HCT116 (cell line): ENCODE measurements at regions not wholly inside any gene's neighbourhood (a gene's known extent, or its start where the extent isn't known, plus 50 kb on each side); places are given as distances from the start of the nearest gene placed in this dataset.

ENCODE experiments used
- ATAC-seq: fragments of 200-7000 bp; cut with Tn5 transposase; 2 replicates; pipeline ENCODE4 v1.9.1; 2020; ENCODE audit warnings: mild to moderate bottlenecking, moderate library complexity
- BruUV-seq: library from RNA; stranded (reverse); fragments of 400-500 nt; replicated peaks from 2 replicates; lab custom pipeline; 2021; lab: Mats Ljungman, UMichigan
- CTCF ChIA-PET: fragments of 300-600 bp; sonication (Branson Sonifier 250); formaldehyde crosslinking; loops from one replicate; lab custom pipeline; 2021; ENCODE audit warnings: antibody characterized with exemption; lab: Charles Lee
- POLR2A ChIA-PET: fragments of 300-600, 350-600 bp; sonication (Branson Sonifier 250); formaldehyde crosslinking; loops from one replicate; lab custom pipeline; 2021; ENCODE audit warnings: antibody characterized with exemption; lab: Charles Lee
- RAD21 ChIA-PET, 2 experiments: fragments of 300-600 bp; sonication (Branson Sonifier 250); formaldehyde crosslinking; loops; one replicate each; lab custom pipeline; 2023; ENCODE audit warnings: low total read pairs in 2 of 2; ENCODE audit not compliant: uncharacterized antibody in 2 of 2, unreplicated experiment in 2 of 2, low non-redundant PET in 1 of 2; lab: Charles Lee
- DNase-seq: peaks from one replicate; pipeline ENCODE4 v3.0.0-alpha.2; 2010; ENCODE audit warnings: low read depth, low spot score
- H2AFZ ChIP-seq: fragments of 200-600 bp; shearing (Covaris generic), sonication (generic); 2 replicates; pipeline ENCODE4 v1.6.1; 2017; ENCODE audit warnings: low read depth, mixed run types, mixed read lengths, antibody characterized with exemption, low read length; ENCODE audit not compliant: poor library complexity, severe bottlenecking
- H3K27ac ChIP-seq: 2 replicates; pipeline ENCODE4 v1.5.1; 2012; ENCODE audit warnings: low read depth, low read length
- H3K27me3 ChIP-seq: fragments of 200-600 bp; sonication (generic); 2 replicates; pipeline ENCODE4 v1.6.1; 2016; ENCODE audit warnings: mixed run types, low read length, mixed read lengths; ENCODE audit not compliant: insufficient read depth
- H3K36me3 ChIP-seq, 2 experiments: fragments of 200-500 bp in 1 of 2; fragments of 200-600 bp in 1 of 2; sonication (Bioruptor generic) in 1 of 2; sonication (generic) in 1 of 2; 2 replicates each; pipeline versions ENCODE4 v1.5.1 to v1.6.1; 2014 to 2016; ENCODE audit warnings: low read length in 2 of 2, inconsistent platforms in 1 of 2, mixed read lengths in 1 of 2, mixed run types in 1 of 2; ENCODE audit not compliant: insufficient read depth in 2 of 2, control insufficient read depth in 1 of 2
- H3K4me1 ChIP-seq, 2 experiments: fragments of 200-600 bp in 1 of 2; sonication (generic) in 1 of 2; 2 replicates each; pipeline versions ENCODE4 v1.5.1 to v1.6.1; 2012 to 2017; ENCODE audit warnings: low read length in 2 of 2, inconsistent platforms in 1 of 2, mild to moderate bottlenecking in 1 of 2, mixed read lengths in 1 of 2, mixed run types in 1 of 2, moderate library complexity in 1 of 2; ENCODE audit not compliant: insufficient read depth in 2 of 2, control insufficient read depth in 1 of 2
- H3K4me2 ChIP-seq: fragments of 200-600 bp; sonication (generic); 2 replicates; pipeline ENCODE4 v1.6.1; 2017; ENCODE audit warnings: mixed run types, low read length, mixed read lengths
- H3K4me3 ChIP-seq, 2 experiments: fragments of 200-600 bp in 1 of 2; sonication (generic) in 1 of 2; replicated peaks in 1 of 2; 2 replicates each; pipeline ENCODE4 v1.5.1; 2011 to 2016; ENCODE audit warnings: low read length in 2 of 2, control low read depth in 1 of 2, low read depth in 1 of 2, mild to moderate bottlenecking in 1 of 2, mixed read lengths in 1 of 2, mixed run types in 1 of 2
- H3K79me2 ChIP-seq: fragments of 200-600 bp; sonication (generic); 2 replicates; pipeline ENCODE4 v1.6.1; 2017; ENCODE audit warnings: mild to moderate bottlenecking, mixed run types, low read length, moderate library complexity, mixed read lengths; ENCODE audit not compliant: insufficient read depth
- H3K9ac ChIP-seq: fragments of 200-600 bp; sonication (generic); 2 replicates; pipeline ENCODE4 v1.6.1; 2016; ENCODE audit warnings: low read length, mixed read lengths
- H3K9me2 ChIP-seq: fragments of 200-600 bp; sonication (generic), shearing (Covaris generic); 2 replicates; pipeline ENCODE4 v1.6.1; 2017; ENCODE audit warnings: mixed run types, mild to moderate bottlenecking, moderate library complexity; ENCODE audit not compliant: insufficient read depth
- H3K9me3 ChIP-seq, 2 experiments: fragments of 200-500 bp in 1 of 2; fragments of 200-600 bp in 1 of 2; sonication (Bioruptor generic) in 1 of 2; sonication (generic) in 1 of 2; 2 replicates each; pipeline ENCODE4 v1.6.1; 2014 to 2017; ENCODE audit warnings: low read length in 2 of 2, mixed read lengths in 2 of 2, inconsistent platforms in 1 of 2, low read depth in 1 of 2, mild to moderate bottlenecking in 1 of 2, mixed run types in 1 of 2, moderate library complexity in 1 of 2; ENCODE audit not compliant: control insufficient read depth in 1 of 2, insufficient read depth in 1 of 2
- H4K20me1 ChIP-seq: fragments of 200-600 bp; sonication (generic), shearing (Covaris generic); 2 replicates; pipeline ENCODE4 v1.6.1; 2017; ENCODE audit warnings: mixed run types, mild to moderate bottlenecking, moderate library complexity; ENCODE audit not compliant: insufficient read depth
- CEBPB ChIP-seq: IDR thresholded peaks from 2 replicates; pipeline ENCODE4 v1.6.1; 2012; ENCODE audit warnings: low read depth
- EZH2 ChIP-seq: fragments of 200-600 bp; sonication (generic); IDR thresholded peaks from 2 replicates; pipeline ENCODE4 v1.6.1; 2017; ENCODE audit warnings: antibody characterized with exemption, mixed run types
- JUND ChIP-seq: IDR thresholded peaks from 2 replicates; pipeline ENCODE4 v1.6.1; 2012
- POLR2A ChIP-seq: IDR thresholded peaks from 2 replicates; pipeline ENCODE4 v1.7.0; 2011; ENCODE audit warnings: borderline replicate concordance; ENCODE audit not compliant: insufficient read depth, insufficient read length; ENCODE audit errors: extremely low read depth
- SP1 ChIP-seq: IDR thresholded peaks from 2 replicates; pipeline ENCODE4 v1.6.1; 2012; ENCODE audit warnings: low read depth
- ZNF274 ChIP-seq: fragments of 200-500 bp; sonication (Bioruptor generic); IDR thresholded peaks from 2 replicates; pipeline ENCODE4 v1.6.1; 2014; ENCODE audit warnings: mild to moderate bottlenecking, low read depth, low read length, inconsistent platforms
- intact Hi-C: fragments of 100-400 bp; cut with micrococcal nuclease; formaldehyde crosslinking; loops from 2 replicates; pipeline ENCODE4 v1.10.0; 2022
- TF ChIP-seq, protein P1 (sequence below): IDR thresholded peaks from 2 replicates; pipeline ENCODE4 v1.6.1; 2012
- TF ChIP-seq, protein P2 (sequence below): IDR thresholded peaks from 2 replicates; pipeline ENCODE4 v1.6.1; 2012
- TF ChIP-seq, protein P3 (sequence below): IDR thresholded peaks from 2 replicates; pipeline ENCODE4 v1.6.1; 2011; ENCODE audit warnings: mild to moderate bottlenecking, low read length, moderate library complexity; ENCODE audit not compliant: insufficient replicate concordance; ENCODE audit errors: extremely low read depth

DNA sequence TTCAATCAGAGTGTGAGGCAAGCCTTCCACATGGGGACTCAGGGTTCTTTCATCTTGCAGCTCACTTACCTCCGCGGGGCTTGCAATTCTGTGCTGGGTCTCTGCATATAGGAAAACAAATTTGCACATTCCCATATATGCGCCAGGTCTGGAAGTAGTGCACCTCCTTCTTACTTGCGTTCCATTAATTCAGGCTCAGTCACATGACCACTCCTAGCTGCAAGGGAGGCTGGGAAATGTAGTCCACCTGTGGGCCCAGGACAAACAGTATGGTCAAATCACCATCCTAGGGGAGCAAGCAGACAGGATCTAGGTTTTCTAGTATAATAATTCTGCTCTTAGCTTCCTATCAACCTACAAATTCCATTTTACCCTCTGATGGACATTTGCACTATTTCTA is 160.4 kb downstream of the AACS start:
- Histone ChIP-seq H3K4me2 (no peak overlapping the region), H3K9me2 (no peaks in the 10 kb centered on the region), H3K4me3 (no peak overlapping the region), H3K79me2 (no peaks in the 10 kb centered on the region), H2AFZ (peak overlapping the region; percentile 54), H3K9ac (no peak overlapping the region), H3K36me3 (no peaks in the 10 kb centered on the region), H4K20me1 (no peaks in the 10 kb centered on the region), H3K4me1 (peaks cover 0 to 5% of the 10 kb centered on the region in 2 experiments; a peak in 1 of 4 replicates), H3K9me3 (no peaks in the 10 kb centered on the region), H3K27me3 (no peaks in the 10 kb centered on the region), H3K27ac (no peak overlapping the region)
- intact Hi-C loops = no loop called here
- DNase-seq = no peak
- RAD21 ChIA-PET = no interaction called here
- CTCF ChIA-PET = interaction anchor here (1.9 kb wide), 1 partner anchor 11 kb away, joined by 7 read pairs; no protein-coding TSS in a partner anchor
- TF ChIP-seq, protein P1, sequence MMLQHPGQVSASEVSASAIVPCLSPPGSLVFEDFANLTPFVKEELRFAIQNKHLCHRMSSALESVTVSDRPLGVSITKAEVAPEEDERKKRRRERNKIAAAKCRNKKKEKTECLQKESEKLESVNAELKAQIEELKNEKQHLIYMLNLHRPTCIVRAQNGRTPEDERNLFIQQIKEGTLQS = no peak
- no peak for TF ChIP-seq SP1
- TF ChIP-seq, protein P2, sequence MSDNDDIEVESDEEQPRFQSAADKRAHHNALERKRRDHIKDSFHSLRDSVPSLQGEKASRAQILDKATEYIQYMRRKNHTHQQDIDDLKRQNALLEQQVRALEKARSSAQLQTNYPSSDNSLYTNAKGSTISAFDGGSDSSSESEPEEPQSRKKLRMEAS = no peak
- TF ChIP-seq POLR2A = no peak
- no peak for TF ChIP-seq ZNF274
- TF ChIP-seq JUND = no peak
- no peak for TF ChIP-seq EZH2
- TF ChIP-seq, protein P3, sequence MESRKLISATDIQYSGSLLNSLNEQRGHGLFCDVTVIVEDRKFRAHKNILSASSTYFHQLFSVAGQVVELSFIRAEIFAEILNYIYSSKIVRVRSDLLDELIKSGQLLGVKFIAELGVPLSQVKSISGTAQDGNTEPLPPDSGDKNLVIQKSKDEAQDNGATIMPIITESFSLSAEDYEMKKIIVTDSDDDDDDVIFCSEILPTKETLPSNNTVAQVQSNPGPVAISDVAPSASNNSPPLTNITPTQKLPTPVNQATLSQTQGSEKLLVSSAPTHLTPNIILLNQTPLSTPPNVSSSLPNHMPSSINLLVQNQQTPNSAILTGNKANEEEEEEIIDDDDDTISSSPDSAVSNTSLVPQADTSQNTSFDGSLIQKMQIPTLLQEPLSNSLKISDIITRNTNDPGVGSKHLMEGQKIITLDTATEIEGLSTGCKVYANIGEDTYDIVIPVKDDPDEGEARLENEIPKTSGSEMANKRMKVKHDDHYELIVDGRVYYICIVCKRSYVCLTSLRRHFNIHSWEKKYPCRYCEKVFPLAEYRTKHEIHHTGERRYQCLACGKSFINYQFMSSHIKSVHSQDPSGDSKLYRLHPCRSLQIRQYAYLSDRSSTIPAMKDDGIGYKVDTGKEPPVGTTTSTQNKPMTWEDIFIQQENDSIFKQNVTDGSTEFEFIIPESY = no peak
- TF ChIP-seq CEBPB = no peak
- POLR2A ChIA-PET = no interaction called here
- ATAC-seq = peak; percentile 71
- no TSS peak for BruUV-seq
